ENCODE measurements at regions not wholly inside any gene's neighbourhood (a gene's known extent, or its start where the extent isn't known, plus 50 kb on each side); places are given as distances from the start of the nearest gene placed in this dataset.
"Not testable (repeated sequence)": the region's sequence is repeated elsewhere in the genome, so short reads cannot be mapped to it uniquely, and the experiment has no call there.

- DNase-seq (ENCODE audit: low read depth, low spot score), result no peak
- H3K4me3 ChIP-seq (ENCODE audit: low read length), result no peak overlapping the region
These were observed 725.4 kb upstream of the EPHA7 start for GRCh38 chr6:94144807-94145206.

- not testable (repeated sequence) for H3K4me3 ChIP-seq (ENCODE audit: low read length)
These were observed 717.8 kb upstream of the EPHA7 start for GRCh38 chr6:94137178-94137577.

GRCh38 chr6:94133106-94133505 is 713.7 kb upstream of the EPHA7 start:
- DNase-seq (ENCODE audit: low read depth, low spot score), result no peak
- no peak overlapping the region for H3K4me3 ChIP-seq (ENCODE audit: low read length)

More at GRCh38 chr6:94137178-94137577, 717.8 kb upstream of the EPHA7 start:
- not testable (repeated sequence) for DNase-seq (ENCODE audit: low read depth, low spot score)

GRCh38 chr6:94131271-94131670 is 711.9 kb upstream of the EPHA7 start:
- no peak for DNase-seq (ENCODE audit: low read depth, low spot score)
- no peak overlapping the region for H3K4me3 ChIP-seq (ENCODE audit: low read length)

- H3K4me3 ChIP-seq (ENCODE audit: low read length), result no peak overlapping the region
- no peak for DNase-seq (ENCODE audit: low read depth, low spot score)
These were observed 711.1 kb upstream of the EPHA7 start for GRCh38 chr6:94130478-94130877.

GRCh38 chr6:94129926-94130325 is 710.6 kb upstream of the EPHA7 start:
- no peak for DNase-seq (ENCODE audit: low read depth, low spot score)
- H3K4me3 ChIP-seq (ENCODE audit: low read length), result no peak overlapping the region

GRCh38 chr6:94127716-94128115 is 708.4 kb upstream of the EPHA7 start:
- DNase-seq (ENCODE audit: low read depth, low spot score), result no peak

GRCh38 chr6:94124333-94124732 is 705.0 kb upstream of the EPHA7 start:
- no peak for DNase-seq (ENCODE audit: low read depth, low spot score)
- H3K4me3 ChIP-seq (ENCODE audit: low read length), result no peak overlapping the region

More at GRCh38 chr6:94127716-94128115, 708.4 kb upstream of the EPHA7 start:
- H3K4me3 ChIP-seq (ENCODE audit: low read length), result no peak overlapping the region

GRCh38 chr6:94121094-94121493 is 701.7 kb upstream of the EPHA7 start:
- no peak overlapping the region for H3K4me3 ChIP-seq (ENCODE audit: low read length)
- no peak for DNase-seq (ENCODE audit: low read depth, low spot score)

GRCh38 chr6:94099072-94099471 is 679.7 kb upstream of the EPHA7 start:
- no peak overlapping the region for H3K4me3 ChIP-seq (ENCODE audit: low read length)
- DNase-seq (ENCODE audit: low read depth, low spot score), result no peak

- no peak for DNase-seq (ENCODE audit: low read depth, low spot score)
- no peak overlapping the region for H3K4me3 ChIP-seq (ENCODE audit: low read length)
These were observed 676.6 kb upstream of the EPHA7 start for GRCh38 chr6:94095961-94096360.

GRCh38 chr6:94089941-94090340 is 670.6 kb upstream of the EPHA7 start:
- no peak overlapping the region for H3K4me3 ChIP-seq (ENCODE audit: low read length)

GRCh38 chr6:94088870-94089269 is 669.5 kb upstream of the EPHA7 start:
- no peak for DNase-seq (ENCODE audit: low read depth, low spot score)
- no peak overlapping the region for H3K4me3 ChIP-seq (ENCODE audit: low read length)

More at GRCh38 chr6:94089941-94090340, 670.6 kb upstream of the EPHA7 start:
- DNase-seq (ENCODE audit: low read depth, low spot score), result no peak

GRCh38 chr6:94074764-94075163 is 655.4 kb upstream of the EPHA7 start:
- no peak overlapping the region for H3K4me3 ChIP-seq (ENCODE audit: low read length)
- no peak for DNase-seq (ENCODE audit: low read depth, low spot score)

- DNase-seq (ENCODE audit: low read depth, low spot score), result no peak
- H3K4me3 ChIP-seq (ENCODE audit: low read length), result no peak overlapping the region
These were observed 652.5 kb upstream of the EPHA7 start for GRCh38 chr6:94071835-94072234.

GRCh38 chr6:94065707-94066337 is 646.5 kb upstream of the EPHA7 start:
- no peak for DNase-seq (ENCODE audit: low read depth, low spot score)
- no peak overlapping the region for H3K4me3 ChIP-seq (ENCODE audit: low read length)

GRCh38 chr6:94052749-94053148 is 633.4 kb upstream of the EPHA7 start:
- H3K4me3 ChIP-seq (ENCODE audit: low read length), result no peak overlapping the region
- no peak for DNase-seq (ENCODE audit: low read depth, low spot score)

GRCh38 chr6:94050515-94050914 is 631.2 kb upstream of the EPHA7 start:
- DNase-seq (ENCODE audit: low read depth, low spot score), result no peak
- no peak overlapping the region for H3K4me3 ChIP-seq (ENCODE audit: low read length)

GRCh38 chr6:94049001-94049400 is 629.6 kb upstream of the EPHA7 start:
- no peak for DNase-seq (ENCODE audit: low read depth, low spot score)
- no peak overlapping the region for H3K4me3 ChIP-seq (ENCODE audit: low read length)

GRCh38 chr6:94045099-94045829 is 625.9 kb upstream of the EPHA7 start:
- no peak for DNase-seq (ENCODE audit: low read depth, low spot score)
- no peak overlapping the region for H3K4me3 ChIP-seq (ENCODE audit: low read length)
